ENCODE measurements at regions not wholly inside any gene's neighbourhood (a gene's known extent, or its start where the extent isn't known, plus 50 kb on each side); places are given as distances from the start of the nearest gene placed in this dataset.
"Not testable (repeated sequence)": the region's sequence is repeated elsewhere in the genome, so short reads cannot be mapped to it uniquely, and the experiment has no call there.

GRCh38 chr4:184280137-184280536 lies 62.5 kb upstream of the ENPP6 start:
- no peak for DNase-seq

DNA sequence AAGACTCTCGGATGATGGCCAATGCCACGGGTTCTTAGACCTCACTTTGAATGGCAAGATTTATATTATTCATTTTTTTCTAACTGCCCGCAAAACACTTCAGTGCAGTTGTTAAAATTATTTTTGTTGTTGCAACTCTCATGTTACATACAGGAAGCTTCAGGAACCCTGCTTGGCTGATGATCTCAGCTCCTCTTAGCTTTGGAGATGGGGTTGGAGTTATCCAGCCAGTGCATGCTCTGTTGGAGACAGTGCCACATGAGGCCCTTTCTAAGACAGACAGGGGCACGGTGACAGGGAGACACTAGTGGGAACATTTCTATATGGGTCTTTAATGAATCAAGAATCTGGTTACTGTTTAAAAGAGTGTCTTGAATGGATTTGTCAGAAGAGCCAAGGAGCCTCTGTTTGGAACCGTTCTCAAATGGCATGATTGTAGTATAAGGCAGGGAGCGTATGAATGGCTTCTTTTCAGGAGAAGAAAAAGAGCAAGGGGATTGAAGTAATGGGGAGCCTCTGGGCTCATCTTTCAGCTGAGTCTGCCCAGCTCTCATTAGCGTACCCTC lies 61.9 kb upstream of the ENPP6 start:
- DNase-seq: no peak

DNA sequence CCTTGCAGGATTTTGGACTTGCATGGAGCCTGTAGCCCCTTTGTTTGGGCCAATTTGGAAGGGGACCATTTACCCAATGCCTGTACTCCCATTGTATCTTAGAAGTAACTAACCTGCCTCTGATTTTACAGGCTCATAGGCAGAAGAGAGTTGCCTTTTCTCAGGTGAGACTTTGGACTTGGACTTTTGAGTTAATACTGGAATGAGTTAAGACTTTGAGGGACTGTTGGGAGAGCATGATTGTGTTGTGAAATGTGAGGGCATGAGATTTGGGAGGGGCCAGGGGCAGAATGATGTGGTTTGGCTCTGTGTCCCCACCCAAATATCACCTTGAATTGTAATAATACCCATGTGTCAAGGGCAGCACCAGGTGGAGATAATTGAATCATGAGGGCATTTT lies 60.1 kb upstream of the ENPP6 start:
- DNase-seq: not testable (repeated sequence)

DNA sequence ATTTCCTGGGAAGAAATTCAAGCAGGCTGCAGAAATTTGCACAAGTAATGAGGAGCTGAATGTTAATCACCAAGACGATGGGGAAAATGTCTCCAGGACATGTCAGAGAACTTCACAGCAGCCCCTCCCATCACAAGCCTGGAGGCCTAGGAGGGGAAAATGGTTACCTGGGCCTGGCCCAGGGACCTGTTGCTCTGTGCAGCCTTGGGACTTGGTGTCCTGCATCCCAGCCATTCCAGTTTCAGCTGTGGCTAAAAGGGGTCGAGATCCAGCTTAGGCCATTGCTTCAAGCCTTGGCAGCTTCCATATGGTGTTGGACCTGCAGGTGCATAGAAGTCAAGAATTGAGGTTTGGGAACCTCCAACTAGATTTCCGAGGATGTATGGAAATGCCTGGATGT lies 59.3 kb upstream of the ENPP6 start:
- DNase-seq: not testable (repeated sequence)

GRCh38 chr4:184276346-184276745 lies 58.7 kb upstream of the ENPP6 start:
- DNase-seq: not testable (repeated sequence)

DNA sequence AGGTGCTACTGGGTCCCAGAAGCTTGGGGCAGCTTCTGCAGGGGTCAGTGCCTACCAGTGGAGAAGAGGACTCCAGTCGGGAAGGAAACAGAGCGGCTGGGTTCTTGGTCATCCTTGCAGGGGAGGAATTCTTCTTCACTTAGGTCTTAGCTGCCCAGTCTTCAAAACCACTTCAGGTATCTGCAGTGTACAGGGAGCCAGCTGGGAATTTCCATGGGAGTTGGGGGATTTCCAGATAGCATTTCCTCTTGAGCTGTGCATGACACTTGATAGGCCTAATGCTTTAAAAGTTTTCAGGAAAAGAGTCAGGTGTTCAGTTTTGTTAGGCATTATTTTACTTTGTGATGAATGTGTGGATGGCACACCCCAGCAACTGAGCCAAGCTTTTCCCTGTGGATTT lies 58.1 kb upstream of the ENPP6 start:
- DNase-seq: no peak

DNA sequence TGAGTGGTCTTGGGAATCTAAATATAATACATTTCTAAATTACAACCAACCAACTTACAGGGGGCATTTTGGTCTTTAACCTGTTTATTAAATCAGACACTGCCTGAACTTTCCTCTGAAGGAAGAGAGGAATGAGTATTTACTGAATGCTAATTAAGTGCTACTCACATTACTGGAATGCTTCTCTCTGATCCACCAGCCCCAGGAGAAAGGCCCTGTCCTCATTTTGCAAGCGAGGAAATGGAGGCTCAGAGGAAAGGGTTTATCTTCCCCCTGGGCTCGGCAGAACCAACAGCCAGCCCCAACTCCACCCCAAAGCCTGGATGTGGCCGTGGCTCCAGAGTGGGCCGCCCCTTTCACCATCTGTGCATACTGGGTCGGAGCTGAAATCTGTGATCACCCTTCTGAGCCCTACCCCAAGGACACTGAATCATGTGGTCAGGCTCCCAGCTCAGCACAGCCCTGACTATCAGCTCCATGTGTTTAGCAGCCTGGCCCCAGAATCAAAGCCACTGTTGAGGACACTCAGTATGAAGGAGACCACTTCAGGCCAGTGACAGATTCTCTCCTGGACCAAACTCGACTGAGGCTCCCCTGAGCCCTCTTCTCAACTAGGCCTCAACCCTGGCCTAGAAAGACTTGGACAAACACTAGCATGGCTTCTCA lies 56.7 kb upstream of the ENPP6 start:
- no peak for DNase-seq

DNA sequence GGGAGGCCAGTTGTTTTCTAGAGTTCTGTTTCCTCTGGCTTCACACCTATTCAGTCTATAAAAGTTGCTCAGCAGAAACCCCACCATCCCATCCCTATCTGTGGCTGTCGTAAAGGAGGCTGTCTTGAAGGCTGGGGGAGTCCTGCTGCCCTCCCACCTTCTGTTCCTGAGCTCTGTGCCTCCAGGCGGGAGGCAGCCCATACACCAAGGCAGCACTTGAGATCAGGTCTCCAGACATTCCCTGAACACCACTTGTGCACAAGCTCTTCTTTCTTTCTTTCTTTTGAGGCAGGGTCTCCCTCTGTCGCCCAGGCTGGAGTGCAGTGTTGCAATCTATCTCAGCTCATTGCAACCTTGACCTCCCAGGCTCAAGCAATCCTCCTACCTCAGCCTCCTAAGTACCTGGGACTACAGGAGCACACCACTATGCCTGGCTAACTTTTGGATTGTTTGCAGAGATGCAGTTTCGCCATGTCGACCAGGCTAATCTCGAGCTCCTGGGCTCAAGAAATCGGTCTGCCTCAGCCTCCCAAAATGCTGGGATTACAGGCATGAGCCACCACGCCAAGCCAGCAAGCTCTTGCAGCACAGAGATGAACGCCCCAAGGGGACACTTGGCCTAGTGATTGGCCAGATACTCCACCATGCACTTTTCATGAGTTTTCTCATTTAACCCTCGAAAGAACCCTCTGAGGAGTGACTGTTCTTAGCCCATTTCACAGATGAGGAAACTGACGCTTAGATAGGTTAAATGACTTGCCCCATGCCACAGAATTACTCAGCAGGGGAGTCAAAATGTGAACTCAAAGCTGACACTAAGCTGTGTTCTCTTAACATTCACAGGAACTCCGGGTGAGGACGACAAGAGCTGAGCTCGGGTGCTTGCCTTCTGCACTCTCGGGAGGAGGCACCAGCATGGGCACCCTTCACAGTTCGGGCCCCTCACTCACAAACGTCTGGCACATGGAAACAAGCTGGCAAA lies 55.8 kb upstream of the ENPP6 start:
- no peak for DNase-seq

DNA sequence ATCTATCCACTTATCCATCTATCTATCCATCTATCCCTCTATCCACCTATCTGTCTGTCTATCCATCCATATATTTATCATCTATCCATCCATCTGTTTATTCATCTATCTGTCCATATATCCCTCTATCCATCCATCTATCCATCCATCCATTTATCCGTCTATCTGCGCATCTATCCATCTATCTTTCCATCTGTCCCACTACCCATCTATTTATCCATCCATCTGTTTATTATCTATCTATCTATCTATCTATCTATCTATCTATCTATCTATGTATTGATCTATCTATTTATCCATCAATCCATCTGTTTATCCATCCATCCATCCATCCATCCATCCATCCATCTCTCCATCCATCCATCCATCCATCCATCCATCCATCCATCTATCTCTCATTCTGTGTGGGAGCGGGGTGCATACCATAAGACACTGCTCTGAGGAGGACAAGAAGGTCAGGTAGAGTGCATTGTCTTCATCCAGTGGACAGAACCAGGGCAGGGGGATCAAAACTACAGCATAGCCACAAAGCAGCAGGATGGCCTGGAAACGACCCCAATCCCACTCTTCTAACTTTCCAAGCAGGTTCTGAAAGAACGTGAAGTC lies 53.2 kb upstream of the ENPP6 start:
- no peak for DNase-seq

DNA sequence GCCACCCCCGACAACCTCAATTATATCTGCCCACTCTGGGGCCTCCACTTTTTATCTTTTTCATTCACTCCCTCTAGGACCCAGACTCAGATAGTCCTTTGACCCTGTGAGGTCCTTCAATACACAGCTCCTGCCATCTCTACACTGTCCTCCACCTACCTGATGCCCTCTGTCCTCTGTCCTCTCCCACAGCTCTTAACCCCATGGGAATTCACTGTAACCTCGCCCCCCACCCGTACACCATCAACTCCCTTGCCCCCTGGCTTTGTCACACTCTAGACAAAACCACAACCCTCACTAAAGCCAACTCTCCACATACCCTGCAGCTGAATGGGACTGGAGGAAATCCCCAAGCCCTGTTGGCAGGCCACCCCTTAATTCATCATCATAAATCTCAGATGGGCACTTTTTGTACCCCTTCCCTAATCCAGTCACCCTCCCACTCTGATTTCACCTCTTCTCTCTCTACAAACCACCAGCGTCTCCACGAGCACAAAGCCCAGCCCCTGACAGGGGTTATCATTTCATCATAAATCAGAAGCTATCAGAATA lies 52.3 kb upstream of the ENPP6 start:
- DNase-seq: no peak

DNA sequence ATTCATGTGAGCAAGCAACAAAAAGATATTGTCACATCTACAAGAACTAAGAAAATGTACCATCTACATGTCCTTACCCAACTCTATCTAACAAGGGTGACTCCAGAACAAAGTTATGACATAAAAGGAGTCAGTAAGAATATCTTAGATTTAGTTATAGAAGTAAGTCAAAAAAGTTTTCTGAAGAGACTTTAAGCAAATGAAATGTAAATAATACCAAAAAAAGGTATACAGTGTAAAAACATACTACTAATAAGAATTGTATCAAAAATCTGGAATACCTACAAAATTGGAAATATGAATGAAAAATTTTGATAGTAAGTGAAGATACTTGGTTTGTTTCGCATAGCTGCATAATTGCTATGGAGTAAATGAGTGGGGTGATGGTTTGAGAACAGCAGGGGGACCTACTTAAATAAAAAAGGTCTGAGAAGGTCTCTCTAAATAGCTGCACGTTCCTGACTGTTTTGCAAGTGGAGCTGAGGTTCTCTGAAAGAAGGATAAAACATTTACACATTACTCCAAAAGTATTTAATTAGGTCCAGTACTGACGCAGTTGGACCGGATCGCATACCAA lies 51.0 kb upstream of the ENPP6 start:
- no peak for DNase-seq

DNA sequence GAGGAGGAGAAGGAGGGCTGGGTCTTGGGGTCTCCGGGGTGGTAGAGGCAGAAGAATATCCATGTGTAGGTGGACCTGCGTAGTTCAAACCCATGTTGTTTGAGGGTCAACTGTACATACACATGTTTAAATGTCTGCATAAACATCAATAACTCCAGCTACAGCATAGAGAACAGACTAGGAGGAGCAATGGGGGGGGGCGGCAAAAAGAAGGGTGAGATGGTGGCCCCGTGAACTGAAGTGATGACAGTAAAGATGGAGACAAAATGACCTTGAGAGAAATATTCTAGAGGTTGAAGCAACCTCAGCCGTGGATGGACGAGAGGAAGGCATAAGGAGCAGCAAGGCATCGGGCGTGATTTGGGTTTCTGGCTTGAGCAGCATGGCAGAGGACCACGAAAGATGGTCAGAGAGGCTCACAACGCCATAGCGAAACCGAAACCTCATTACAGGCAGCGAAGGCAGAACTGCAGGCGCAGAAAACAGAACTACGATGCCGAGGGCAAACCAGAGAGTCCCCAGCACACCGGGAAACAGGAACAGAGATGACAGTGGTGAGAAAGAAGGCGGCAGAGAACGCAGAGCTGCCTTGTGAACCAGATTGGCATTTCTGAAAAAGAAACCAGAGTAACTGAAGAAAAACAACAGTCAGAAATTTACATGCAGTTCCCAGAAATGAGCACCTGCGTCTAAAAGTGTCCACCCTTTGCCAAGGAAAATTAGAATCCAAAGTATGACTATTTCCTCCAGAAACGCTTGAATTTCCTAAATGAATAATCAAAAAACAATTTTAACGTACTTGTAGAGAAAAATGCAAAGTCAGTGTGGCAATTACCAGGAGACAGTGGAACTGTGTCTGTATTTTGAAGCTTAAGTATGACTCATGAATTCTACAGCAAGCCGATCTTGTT lies 50.3 kb upstream of the ENPP6 start:
- peak; percentile 60 for DNase-seq

Data from activated CD4-positive, alpha-beta T cell treated with anti-CD3 and anti-CD28 coated beads for 4 hours (primary cell).